ENCODE measurements at regions not wholly inside any gene's neighbourhood (a gene's known extent, or its start where the extent isn't known, plus 50 kb on each side); places are given as distances from the start of the nearest gene placed in this dataset.
A peak's percentile ranks its signal among the peaks of the same experiment; 100 is the strongest.

- no peak for DNase-seq
Measured at GRCh38 chr6:139572001-139572400, 197.6 kb upstream of the CITED2 start.

GRCh38 chr6:139570166-139570565, 195.7 kb upstream of the CITED2 start:
- DNase-seq, result no peak

- no peak for DNase-seq
Measured at GRCh38 chr6:139569566-139569965, 195.1 kb upstream of the CITED2 start.

GRCh38 chr6:139568956-139569538, 194.6 kb upstream of the CITED2 start:
- DNase-seq, result peak in 1 of 5 experiments; percentile 24

- DNase-seq, result no peak
Measured at GRCh38 chr6:139568151-139568955, 193.9 kb upstream of the CITED2 start.

GRCh38 chr6:139567095-139567494, 192.6 kb upstream of the CITED2 start:
- DNase-seq, result no peak

- no peak for DNase-seq
Measured at GRCh38 chr6:139565591-139565990, 191.1 kb upstream of the CITED2 start.

- no peak for DNase-seq
Measured at GRCh38 chr6:139557547-139557946, 183.1 kb upstream of the CITED2 start.

GRCh38 chr6:139556532-139556931, 182.1 kb upstream of the CITED2 start:
- no peak for DNase-seq

- no peak for DNase-seq
Measured at GRCh38 chr6:139553916-139554315, 179.5 kb upstream of the CITED2 start.

- DNase-seq, result no peak
Measured at GRCh38 chr6:139551376-139551775, 176.9 kb upstream of the CITED2 start.

- DNase-seq, result no peak
Measured at GRCh38 chr6:139550361-139550760, 175.9 kb upstream of the CITED2 start.

- no peak for DNase-seq
Measured at GRCh38 chr6:139549561-139550070, 175.2 kb upstream of the CITED2 start.

GRCh38 chr6:139547804-139548203, 173.4 kb upstream of the CITED2 start:
- DNase-seq, result no peak

GRCh38 chr6:139547122-139547776, 172.8 kb upstream of the CITED2 start:
- no peak for DNase-seq

- DNase-seq, result no peak
Measured at GRCh38 chr6:139546106-139546472, 171.6 kb upstream of the CITED2 start.

GRCh38 chr6:139545206-139546105, 171.0 kb upstream of the CITED2 start:
- DNase-seq, result peak in 1 of 5 experiments; percentile 70

GRCh38 chr6:139544701-139545057, 170.2 kb upstream of the CITED2 start:
- no peak for DNase-seq

- DNase-seq, result no peak
Measured at GRCh38 chr6:139542351-139542750, 167.9 kb upstream of the CITED2 start.

- no peak for DNase-seq
Measured at GRCh38 chr6:139540894-139541293, 166.4 kb upstream of the CITED2 start.

GRCh38 chr6:139540276-139540675, 165.8 kb upstream of the CITED2 start:
- peak in 4 of 5 experiments; percentile 11 to 95 (median 32) for DNase-seq

- no peak for DNase-seq
Measured at GRCh38 chr6:139539852-139540251, 165.4 kb upstream of the CITED2 start.

- no peak for DNase-seq
Measured at GRCh38 chr6:139538366-139538765, 163.9 kb upstream of the CITED2 start.

All from T-helper 2 cell (primary cell).